GM18508 (cell line): ENCODE measurements at regions not wholly inside any gene's neighbourhood (a gene's known extent, or its start where the extent isn't known, plus 50 kb on each side); places are given as distances from the start of the nearest gene placed in this dataset.

Experiments used
- ATAC-seq: cut with Tn5 transposase; IDR thresholded peaks from one replicate; pipeline ENCODE4 v1.9.1; 2021; ENCODE audit warnings: moderate number of reproducible peaks; ENCODE audit not compliant: insufficient read depth, unreplicated experiment

GRCh38 chr11:133787379-133788141 is 57.8 kb downstream of the SPATA19 start:
- no peak for ATAC-seq

GRCh38 chr11:133785795-133786340 is 59.4 kb downstream of the SPATA19 start:
- ATAC-seq, result no peak

GRCh38 chr11:133784359-133784758 is 61.0 kb downstream of the SPATA19 start:
- no peak for ATAC-seq

GRCh38 chr11:133782116-133782725 is 63.1 kb downstream of the SPATA19 start:
- no peak for ATAC-seq

- ATAC-seq, result no peak
Observed at GRCh38 chr11:133778161-133778560, 67.2 kb downstream of the SPATA19 start.

- no peak for ATAC-seq
Observed at GRCh38 chr11:133776671-133777367, 68.5 kb downstream of the SPATA19 start.

- ATAC-seq, result no peak
Observed at GRCh38 chr11:133762538-133762937, 82.8 kb downstream of the SPATA19 start.

- no peak for ATAC-seq
Observed at GRCh38 chr11:133753150-133753549, 92.2 kb downstream of the SPATA19 start.

GRCh38 chr11:133749841-133750240 is 95.5 kb downstream of the SPATA19 start:
- ATAC-seq, result no peak

- ATAC-seq, result no peak
Observed at GRCh38 chr11:133747409-133747808, 97.9 kb downstream of the SPATA19 start.

GRCh38 chr11:133746663-133747306 is 98.5 kb downstream of the SPATA19 start:
- ATAC-seq, result no peak

GRCh38 chr11:133745791-133746190 is 99.5 kb downstream of the SPATA19 start:
- ATAC-seq, result no peak

GRCh38 chr11:133742353-133742752 is 103.0 kb downstream of the SPATA19 start:
- no peak for ATAC-seq

GRCh38 chr11:133740963-133741362 is 104.3 kb downstream of the SPATA19 start:
- ATAC-seq, result no peak

GRCh38 chr11:133739481-133739880 is 105.8 kb downstream of the SPATA19 start:
- ATAC-seq, result no peak

- no peak for ATAC-seq
Observed at GRCh38 chr11:133738624-133739023, 106.7 kb downstream of the SPATA19 start.

GRCh38 chr11:133733631-133734030 is 111.7 kb downstream of the SPATA19 start:
- ATAC-seq, result no peak

GRCh38 chr11:133732109-133732674 is 113.1 kb downstream of the SPATA19 start:
- no peak for ATAC-seq

- ATAC-seq, result no peak
Observed at GRCh38 chr11:133727774-133728173, 117.5 kb downstream of the SPATA19 start.

- ATAC-seq, result no peak
Observed at GRCh38 chr11:133726542-133726941, 118.8 kb downstream of the SPATA19 start.
